NCI-H345 (cell line): ENCODE measurements at regions not wholly inside any gene's neighbourhood (a gene's known extent, or its start where the extent isn't known, plus 50 kb on each side); places are given as distances from the start of the nearest gene placed in this dataset.
"Not testable (repeated sequence)": the region's sequence is repeated elsewhere in the genome, so short reads cannot be mapped to it uniquely, and the experiment has no call there.

ENCODE experiments used
- DNase-seq: peaks from one replicate; lab custom pipeline; 2025; lab: John Stamatoyannopoulos, UW

- DNase-seq, result no peak
These were observed 383.0 kb upstream of the TENM3 start for GRCh38 chr4:181860157-181860556.

DNA sequence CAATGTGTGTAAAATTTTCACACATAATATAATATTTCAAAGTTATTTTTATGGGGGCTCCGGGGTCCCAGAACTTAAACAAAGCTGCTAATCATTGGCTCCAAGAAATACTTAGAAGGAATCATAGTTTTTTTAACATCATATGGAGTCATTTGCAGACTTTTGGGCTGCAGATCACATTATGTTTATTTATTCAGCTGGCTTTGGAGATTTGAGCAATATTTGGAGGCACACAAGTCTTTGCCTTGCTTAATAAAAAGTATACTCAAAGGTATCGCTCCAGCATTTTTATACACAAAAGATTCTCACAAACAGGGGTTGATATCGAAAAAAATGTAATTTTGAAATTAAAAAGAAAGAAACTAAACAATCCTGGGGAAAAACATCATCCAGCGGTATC lies 382.5 kb upstream of the TENM3 start:
- no peak for DNase-seq

GRCh38 chr4:181863856-181864255 lies 379.3 kb upstream of the TENM3 start:
- DNase-seq, result no peak

- DNase-seq, result no peak
These were observed 372.9 kb upstream of the TENM3 start for GRCh38 chr4:181870326-181870725.

- DNase-seq, result no peak
These were observed 368.6 kb upstream of the TENM3 start for GRCh38 chr4:181874602-181875001.

DNA sequence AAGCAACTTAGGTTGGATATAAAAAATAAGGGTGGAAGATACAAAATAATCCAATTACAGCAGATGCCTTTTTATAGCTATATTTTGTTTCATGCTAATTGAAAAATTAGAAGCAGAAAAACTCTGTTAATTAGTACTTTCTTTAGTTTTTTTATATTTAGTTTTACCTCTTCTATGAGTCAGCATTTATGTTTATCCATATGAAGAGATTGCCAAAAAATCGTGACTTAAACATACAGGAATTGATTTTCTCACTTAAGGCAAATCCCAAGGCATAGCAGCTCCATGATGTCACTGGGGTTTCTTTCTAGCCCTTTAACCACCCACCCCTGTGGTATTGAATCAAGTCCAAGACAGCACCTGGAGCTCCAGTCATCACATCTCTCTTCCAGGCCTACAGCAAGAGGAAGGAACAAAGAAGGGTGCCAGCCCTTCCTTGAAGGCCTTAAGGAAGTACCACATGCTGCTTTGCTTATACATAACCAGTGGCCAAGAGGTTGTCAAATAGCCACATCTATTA lies 365.8 kb upstream of the TENM3 start:
- DNase-seq, result no peak

- DNase-seq, result no peak
These were observed 353.2 kb upstream of the TENM3 start for GRCh38 chr4:181890031-181890430.

GRCh38 chr4:181890911-181891310 lies 352.3 kb upstream of the TENM3 start:
- no peak for DNase-seq

DNA sequence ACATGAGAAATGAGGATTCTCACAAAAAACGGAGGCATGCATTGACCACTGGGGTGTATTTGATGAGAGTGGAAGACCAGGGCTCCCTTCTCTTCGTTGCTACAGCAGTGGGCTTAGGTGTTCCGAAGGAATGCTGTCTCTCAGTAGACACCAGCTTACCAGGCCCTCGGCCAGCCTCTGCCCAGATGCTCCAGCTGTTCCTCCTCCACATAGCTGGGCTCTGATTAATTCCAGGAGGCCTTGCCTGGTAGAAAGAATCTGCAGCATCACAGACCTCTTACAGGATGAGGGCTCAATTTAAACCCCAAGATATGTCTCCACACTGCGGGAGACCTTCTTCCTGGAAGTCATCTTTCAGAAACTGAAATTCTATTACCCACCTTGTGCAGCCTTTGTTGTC lies 346.6 kb upstream of the TENM3 start:
- DNase-seq, result no peak

DNA sequence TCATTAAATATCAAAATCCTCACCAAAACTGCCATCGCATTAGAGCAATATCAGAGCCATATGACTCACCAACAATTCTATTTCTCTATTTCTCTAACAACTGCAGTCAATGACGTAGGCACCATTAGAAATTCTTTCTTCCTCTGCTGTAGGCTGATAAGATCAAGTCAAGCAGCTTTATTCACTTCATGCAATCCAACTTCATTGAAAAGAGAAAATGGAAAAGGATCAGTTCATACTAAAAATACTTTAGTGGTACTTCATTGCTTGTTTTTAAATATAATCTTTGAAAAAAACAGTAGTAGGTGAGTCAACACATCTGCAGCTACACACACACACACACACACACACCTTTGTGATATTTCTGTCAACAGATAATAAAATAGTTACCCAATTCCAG lies 345.3 kb upstream of the TENM3 start:
- no peak for DNase-seq

DNA sequence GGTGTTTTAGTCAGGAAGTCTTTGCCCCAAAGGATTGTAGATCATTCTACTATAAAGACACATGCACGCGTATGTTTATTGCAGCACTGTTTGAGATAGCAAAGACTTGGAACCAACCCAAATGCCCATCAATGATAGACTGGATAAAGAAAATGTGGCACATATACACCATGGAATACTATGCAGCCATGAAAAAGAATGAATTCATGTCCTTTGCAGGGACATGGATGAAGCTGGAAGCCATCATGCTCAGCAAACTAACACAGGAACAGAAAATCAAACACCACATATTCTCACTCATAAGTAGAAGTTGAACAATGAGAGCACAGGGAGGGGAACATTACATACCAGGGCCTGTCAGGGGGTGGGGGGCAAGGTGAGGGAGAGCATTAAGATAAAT lies 340.8 kb upstream of the TENM3 start:
- DNase-seq, result not testable (repeated sequence)

- no peak for DNase-seq
These were observed 337.5 kb upstream of the TENM3 start for GRCh38 chr4:181905708-181906107.

GRCh38 chr4:181908168-181908567 lies 335.0 kb upstream of the TENM3 start:
- no peak for DNase-seq

DNA sequence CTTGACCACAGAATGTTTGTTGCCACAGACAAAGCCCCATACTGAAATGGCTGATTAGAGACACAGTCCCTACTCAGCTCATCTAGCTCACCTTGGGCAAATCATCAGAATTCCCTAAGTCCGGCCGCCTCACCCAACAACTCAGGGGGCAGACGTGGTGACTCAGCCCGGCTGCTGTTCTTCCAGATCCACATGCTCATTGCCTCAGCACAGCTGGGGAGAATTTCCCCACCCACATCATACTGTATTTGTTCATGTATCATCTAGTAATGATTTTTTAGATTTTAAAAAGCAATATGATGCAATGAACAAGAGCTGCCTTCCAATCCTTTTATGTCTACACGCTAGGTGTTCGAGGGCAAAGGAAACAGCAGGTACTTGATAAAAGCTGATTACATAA lies 333.8 kb upstream of the TENM3 start:
- no peak for DNase-seq

- DNase-seq, result no peak
These were observed 331.8 kb upstream of the TENM3 start for GRCh38 chr4:181911420-181911819.

- no peak for DNase-seq
These were observed 309.7 kb upstream of the TENM3 start for GRCh38 chr4:181933471-181933870.

- DNase-seq, result no peak
These were observed 304.6 kb upstream of the TENM3 start for GRCh38 chr4:181938631-181939030.

DNA sequence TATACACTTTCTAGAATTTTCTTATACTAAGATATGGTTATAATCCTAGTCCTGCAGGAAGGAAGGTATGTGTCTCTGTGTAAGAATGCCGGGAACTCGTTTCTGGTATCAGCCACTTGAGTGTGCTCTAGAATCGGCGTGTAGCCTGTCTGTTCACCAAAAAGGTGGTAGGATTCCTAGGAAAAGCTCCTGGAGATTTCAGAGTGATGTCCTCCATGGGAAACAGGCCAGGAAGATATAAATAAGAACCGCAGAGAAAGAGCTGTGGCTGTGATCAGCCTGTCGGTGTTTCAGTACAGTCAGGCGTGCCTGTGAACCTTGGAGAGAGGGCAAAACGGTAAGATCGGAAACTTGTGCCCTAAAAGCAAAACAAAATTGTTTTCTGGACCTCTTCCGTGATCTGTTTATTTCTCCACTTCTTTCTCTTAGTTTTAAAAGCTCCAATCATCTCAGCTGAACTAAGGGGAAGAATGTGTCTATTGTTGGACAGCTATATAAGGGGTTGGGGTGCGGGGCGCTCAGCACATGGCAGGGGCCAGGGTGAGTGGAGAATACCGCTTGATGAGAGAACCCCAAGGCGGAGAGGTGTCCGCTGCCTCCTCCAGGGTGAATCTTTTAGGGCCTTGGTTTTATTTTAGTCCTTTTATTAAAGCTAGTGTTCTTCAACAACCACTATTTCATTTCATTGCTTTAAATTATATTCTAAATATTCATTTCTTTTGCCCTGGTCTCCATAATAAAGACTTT lies 303.8 kb upstream of the TENM3 start:
- no peak for DNase-seq

DNA sequence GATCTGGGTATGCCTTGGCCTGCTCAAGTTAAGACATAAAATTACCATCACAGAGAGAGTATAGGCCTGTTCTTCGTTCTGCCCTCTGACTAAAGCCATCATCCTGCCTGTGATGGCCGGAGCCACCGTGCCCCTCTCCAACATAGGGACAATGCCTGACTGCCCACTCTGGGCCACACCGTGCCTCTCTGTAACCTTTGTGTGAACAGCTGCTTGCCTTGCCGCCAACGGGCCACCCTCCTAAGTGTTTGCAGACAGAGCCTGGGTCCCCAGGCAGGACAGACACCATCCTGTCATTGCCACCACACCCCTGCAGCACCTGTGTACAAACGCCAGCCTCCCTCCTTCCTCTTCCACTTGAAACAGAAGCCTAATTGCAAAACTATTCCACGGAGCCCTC lies 298.7 kb upstream of the TENM3 start:
- no peak for DNase-seq

DNA sequence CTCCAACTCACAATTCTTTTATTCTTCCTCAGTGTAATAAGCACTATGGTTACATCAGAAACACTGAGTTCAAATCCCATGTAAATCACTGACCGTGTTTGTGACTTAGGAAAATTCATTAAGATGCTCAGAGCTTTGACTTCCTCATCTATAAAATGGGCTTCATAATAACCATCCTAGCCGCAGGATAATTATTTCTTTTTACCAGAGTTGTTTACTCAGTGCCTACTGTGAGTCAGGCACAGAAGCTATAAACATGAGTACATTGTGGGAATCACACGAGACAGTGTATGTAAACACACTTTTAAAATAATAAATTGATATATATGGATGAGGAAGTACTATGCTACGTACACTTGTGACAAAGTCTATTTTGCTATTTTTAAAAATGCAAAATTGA lies 296.3 kb upstream of the TENM3 start:
- no peak for DNase-seq

DNA sequence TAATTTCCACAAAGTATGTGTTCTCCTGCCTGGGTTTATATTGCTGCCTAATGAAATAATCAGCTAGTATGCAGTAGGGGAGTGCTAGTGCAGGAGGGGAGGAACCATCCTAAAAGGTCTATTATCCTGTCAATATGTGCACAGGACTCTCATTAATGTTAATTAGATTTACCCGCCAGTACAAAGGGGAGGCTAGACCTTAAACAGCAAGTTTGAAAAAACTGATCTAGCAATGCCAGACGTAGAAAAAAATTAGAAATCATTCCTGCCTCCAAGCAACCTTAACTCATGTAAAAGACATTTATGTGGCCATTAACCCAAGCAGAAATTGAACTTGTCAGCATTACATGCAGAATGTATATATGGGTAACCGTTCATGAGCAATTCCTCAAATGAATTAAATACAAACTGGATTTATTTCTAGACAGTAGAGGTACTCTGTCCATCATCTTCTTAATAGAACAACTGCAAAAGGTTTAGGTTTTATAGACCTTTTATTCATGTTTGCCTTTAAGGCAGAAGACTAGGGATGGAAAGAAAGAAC lies 294.3 kb upstream of the TENM3 start:
- DNase-seq, result no peak

DNA sequence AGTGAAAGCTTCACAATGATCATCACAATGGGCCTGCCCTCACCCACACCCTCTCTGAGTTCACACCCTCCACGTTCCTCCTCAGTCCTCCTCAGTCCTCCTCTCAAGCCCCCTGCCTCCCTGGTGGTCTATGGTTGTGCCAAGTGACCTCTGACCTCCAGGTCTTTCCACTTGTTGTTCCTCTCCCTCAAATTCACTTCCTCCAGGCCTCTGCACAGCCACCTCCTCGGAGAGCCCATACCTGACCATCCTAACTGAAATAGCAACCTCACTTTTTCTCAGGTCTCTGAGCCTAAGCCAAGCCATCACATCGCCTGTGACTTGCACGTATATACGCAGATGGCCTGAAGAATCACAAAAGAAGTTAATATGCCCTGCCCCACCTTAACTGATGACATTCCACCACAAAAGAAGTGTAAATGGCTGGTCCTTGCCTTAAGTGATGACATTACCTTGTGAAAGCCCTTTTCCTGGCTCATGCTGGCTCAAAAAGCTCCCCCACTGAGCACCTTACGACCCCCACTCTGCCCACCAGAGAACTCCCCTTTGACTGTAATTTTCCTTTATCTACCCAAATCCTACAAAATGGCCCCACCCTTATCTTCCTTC lies 293.4 kb upstream of the TENM3 start:
- DNase-seq, result no peak

- no peak for DNase-seq
These were observed 292.7 kb upstream of the TENM3 start for GRCh38 chr4:181950372-181951127.
